SK-MEL-5 (cell line): ENCODE measurements at regions not wholly inside any gene's neighbourhood (a gene's known extent, or its start where the extent isn't known, plus 50 kb on each side); places are given as distances from the start of the nearest gene placed in this dataset.
A peak's percentile ranks its signal among the peaks of the same experiment; 100 is the strongest.

Experiments
- DNase-seq: peaks from one replicate; pipeline ENCODE4 v3.0.0-alpha.2; 2016; ENCODE audit warnings: low read depth, low spot score
- in situ Hi-C: cut with HindIII; loops from 2 replicates; pipeline ENCODE4 v1.10.0; 2016; ENCODE audit warnings: low sequenced_read_pairs, high pct_unique_total_duplicates, low pct_unique_long_range_greater_than_20kb

DNA sequence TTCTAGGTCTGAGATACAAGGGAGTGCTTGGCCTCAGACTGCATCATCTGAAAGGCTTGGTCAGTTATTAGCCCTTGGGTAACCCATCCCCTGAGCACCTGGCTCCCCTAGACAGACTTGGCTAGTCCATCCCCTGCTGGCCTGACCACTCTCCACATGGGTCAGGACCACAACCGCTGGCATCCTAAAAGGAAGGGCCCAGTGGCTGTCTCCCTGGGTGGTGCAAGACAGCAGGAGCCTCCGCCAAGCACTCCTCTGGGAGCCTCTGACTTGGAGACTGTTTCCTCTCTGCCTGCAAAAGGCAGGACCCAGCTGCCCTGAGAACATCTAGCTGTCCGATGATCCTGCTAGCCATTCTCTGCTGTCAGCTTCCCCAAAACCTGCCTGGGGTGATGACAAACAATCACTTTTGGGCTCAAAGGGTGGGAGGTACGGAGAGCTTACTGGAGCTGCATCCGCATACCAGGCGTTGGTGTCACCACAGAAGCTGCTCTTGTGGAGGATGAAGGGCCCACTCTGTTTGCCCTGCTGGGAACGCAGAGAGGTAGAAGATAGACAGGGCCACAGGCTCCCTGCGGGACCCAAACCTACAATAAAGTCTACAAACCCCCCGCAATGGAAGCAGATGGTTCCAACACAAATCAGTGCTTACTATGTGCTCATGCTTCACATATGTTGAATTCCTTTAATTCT is 108.0 kb upstream of the PRR20G start:
- DNase-seq: no peak

DNA sequence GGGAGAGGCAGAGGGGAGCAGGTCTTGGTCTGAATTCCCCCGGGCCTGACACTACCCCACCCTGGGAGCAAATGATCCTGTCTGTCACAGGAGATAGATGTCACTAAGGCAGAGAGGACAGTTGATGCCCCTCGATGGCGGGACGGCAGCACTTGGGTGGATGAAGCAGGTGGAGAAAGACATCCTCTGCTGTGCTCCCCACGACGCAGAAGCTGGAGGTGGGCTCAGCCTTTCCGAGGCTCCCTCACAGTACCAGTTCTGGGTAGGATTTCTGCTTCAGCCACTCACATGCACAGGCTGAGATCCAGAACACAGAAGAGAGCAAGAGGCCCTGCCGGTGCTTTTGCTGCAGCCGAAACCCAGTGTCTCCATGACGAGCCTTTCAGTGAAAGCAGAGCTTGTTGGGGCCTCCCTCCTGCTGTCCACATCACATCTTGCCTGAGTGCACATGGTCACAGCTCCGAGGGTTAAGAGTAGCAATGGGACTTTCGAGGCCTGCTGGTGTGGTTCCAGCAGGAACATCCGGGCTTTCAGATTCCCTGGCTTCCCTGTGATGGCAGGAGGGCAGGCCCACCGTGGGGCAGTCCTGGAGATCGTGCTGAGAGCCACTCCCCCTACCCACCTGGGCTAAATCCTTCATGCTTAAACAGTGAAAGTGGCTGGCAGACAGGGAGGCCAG is 107.3 kb upstream of the PRR20G start:
- in situ Hi-C loops: no loop called here
- no peak for DNase-seq

More for the DNA sequence above, 108.0 kb upstream of the PRR20G start:
- in situ Hi-C loops: no loop called here

DNA sequence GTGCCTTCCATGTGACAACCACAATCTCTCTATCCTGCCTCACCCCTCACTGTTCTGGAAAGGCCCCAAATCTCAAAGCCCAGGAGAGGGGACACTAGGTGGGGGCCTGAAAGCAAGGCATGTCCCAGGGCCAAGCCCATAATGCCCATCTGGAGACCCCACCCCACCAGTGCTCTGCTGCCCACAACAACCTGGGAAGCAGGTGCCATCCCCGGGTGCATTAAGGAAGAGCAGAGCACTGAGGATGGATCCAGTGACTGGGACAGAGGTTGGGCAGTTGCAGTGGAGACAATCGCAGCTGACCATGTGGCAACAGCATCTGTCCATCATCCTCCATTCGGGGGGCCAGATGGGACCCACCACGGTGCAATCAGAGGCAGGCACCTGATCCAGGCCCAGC is 106.2 kb upstream of the PRR20G start:
- DNase-seq: no peak
- in situ Hi-C loops: no loop called here

- no peak for DNase-seq
- in situ Hi-C loops: no loop called here
These were observed 105.4 kb upstream of the PRR20G start for GRCh38 chr3:127393131-127393820.

- no peak for DNase-seq
- in situ Hi-C loops: no loop called here
These were observed 104.3 kb upstream of the PRR20G start for GRCh38 chr3:127392156-127392490.

- DNase-seq: no peak
- in situ Hi-C loops: no loop called here
These were observed 103.8 kb upstream of the PRR20G start for GRCh38 chr3:127391436-127392155.

DNA sequence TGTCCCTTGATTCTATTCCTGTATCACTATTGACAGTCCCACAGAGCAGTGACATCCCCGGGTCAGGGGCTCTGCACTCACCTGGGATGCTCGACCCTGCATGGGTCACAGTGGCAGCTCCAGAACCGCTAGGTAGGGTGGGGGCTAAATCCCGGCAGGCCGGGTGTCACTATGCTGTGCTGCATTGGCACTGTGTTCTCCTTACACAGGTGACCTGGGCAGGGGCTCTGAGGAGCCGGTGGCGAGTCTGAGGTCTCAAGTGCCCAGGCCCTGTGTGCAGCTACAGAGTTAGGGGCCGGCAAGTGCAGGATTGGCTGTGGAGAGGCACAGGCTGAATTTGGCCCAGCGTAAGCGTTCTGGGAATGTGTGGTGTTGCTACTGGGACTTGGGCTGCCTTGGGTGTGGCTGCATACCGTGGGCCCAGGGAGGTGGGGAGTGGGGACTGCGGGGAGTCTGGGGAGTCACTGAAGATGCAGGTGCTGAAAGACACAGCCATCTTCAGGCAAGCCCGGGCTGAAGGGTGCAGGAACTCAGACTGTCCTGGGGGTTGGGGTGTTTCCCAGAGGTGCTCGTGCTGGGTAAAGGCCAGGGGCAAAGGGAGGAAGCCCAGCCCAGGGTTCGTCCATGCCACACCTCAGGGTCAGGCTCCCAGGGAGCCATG is 102.6 kb upstream of the PRR20G start:
- no peak for DNase-seq
- in situ Hi-C loops: no loop called here

DNA sequence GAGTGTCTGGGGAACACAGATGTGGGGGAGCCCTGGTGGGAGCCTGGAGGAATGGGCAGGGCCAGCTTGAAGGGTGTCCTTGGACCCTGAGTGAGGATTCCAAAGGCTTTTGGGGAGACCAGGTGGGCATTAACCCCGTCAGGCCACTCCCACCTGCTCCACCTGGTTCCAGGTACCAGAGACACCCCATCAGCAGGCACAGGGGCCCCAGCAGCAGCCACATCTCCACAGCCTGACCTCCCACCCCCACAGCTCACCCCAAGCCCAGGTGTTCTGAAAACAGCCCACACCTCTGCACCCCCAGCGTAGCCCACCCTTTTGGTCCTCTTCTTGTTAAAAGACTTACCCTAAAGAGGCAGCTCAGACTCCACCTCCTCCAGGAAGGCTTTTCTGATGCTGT is 102.1 kb upstream of the PRR20G start:
- in situ Hi-C loops: no loop called here
- no peak for DNase-seq

DNA sequence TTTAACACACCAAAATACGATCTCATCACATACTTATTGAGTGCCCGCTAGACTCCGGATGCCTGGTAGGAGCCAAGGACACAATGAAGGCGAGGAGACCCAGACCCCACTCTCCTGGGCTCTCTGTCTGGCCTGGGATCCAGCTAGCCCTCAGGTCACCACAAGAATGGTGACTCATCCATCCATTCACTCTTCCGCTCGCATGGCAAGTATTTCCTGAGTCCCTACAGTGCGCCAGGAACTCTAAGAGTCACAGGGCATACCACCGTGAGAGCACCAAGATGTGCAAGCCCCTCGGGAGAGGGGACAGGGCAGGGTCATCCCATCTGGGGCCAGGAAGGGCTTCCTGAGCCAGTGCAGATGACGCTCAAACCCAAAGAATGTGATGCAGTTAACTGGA is 101.6 kb upstream of the PRR20G start:
- no peak for DNase-seq

GRCh38 chr3:127388427-127388826 is 100.6 kb upstream of the PRR20G start:
- in situ Hi-C loops: no loop called here
- no peak for DNase-seq

More for the DNA sequence above, 101.6 kb upstream of the PRR20G start:
- in situ Hi-C loops: no loop called here

DNA sequence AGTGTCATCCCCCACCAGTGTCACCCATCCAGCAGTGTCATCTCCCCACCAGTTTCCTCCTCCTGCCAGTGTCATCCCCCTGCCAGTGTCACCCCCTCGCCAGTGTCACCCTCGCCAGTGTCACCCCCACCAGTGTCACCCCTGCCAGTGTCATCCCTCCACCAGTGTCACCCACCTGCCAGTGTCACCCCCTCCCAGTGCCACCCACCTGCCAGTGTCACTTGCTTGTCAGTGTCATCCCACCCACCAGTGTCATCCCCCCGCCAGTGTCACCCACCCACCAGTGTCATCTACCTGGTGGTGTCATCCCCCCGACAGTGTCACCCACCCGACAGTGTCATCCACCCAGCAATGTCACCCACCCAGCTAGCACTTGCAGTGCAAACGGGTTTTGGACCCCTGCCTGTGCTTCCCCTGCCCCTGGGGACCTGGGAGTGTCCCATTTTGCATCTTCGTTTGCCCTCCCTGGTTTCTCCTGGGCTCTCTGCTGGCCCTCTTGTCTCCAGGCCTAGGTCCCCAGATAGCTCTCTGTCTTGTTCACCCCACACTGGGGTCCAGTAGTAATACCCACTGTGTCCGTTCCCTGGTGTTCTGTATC is 99.8 kb upstream of the PRR20G start:
- in situ Hi-C loops: no loop called here
- no peak for DNase-seq

GRCh38 chr3:127387119-127387518 is 99.3 kb upstream of the PRR20G start:
- in situ Hi-C loops: no loop called here
- DNase-seq: no peak

- DNase-seq: no peak
- in situ Hi-C loops: no loop called here
These were observed 98.6 kb upstream of the PRR20G start for GRCh38 chr3:127386490-127386889.

GRCh38 chr3:127385540-127385870 is 97.7 kb upstream of the PRR20G start:
- no peak for DNase-seq
- in situ Hi-C loops: no loop called here

DNA sequence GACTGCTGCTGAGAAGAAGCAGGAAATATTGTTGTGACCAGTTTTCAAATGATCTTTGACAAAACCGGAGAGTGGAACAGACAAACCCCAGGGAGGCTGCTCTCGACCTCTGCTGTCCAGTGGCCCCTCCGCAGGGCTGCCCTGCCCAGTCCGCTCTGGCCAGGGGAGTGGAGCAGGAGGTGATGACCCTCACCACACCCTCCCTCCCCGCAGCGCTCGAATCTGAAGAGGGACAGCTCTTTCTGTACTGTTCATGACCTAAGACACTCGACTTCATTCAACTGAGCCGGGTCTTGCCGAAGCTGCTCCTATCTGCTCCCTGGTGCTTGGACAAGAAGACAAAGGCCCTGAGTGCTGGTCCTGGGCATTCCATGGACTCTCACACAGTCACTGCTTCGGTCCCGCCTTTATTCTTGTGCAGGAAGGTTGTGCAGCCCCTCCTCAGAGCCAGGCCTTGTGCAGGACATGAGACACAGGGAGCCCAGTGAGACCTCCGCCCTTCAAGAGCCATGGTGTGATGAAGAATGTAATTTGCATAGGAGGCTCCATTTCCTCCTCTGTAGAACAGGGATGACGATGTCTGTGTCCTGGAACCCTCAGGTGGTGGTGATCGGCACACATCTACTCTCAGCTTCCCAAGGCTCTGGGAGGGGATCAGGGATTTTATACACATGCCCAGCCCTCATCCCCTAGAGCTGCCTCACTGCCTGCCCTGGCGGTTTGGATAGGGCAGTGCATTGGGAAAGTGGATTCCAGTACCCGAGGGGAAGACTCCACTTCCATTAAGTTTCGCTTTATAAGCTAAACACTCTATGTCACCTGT is 97.1 kb upstream of the PRR20G start:
- DNase-seq: peak; percentile 10
- in situ Hi-C loops: no loop called here

GRCh38 chr3:127383656-127384179 is 95.9 kb upstream of the PRR20G start:
- DNase-seq: no peak
- in situ Hi-C loops: no loop called here
